Caco-2 (cell line): ENCODE measurements at regions not wholly inside any gene's neighbourhood (a gene's known extent, or its start where the extent isn't known, plus 50 kb on each side); places are given as distances from the start of the nearest gene placed in this dataset.

Experiments used
- BruUV-seq: library from RNA; stranded (reverse); fragments of 400-500 nt; replicated peaks from 2 replicates; lab custom pipeline; 2021; lab: Mats Ljungman, UMichigan
- CTCF ChIA-PET: fragments of 300-600 bp; sonication (Branson Sonifier 250); formaldehyde crosslinking; loops from one replicate; lab custom pipeline; 2022; ENCODE audit warnings: antibody characterized with exemption; lab: Charles Lee
- POLR2A ChIA-PET: fragments of 300-600 bp; sonication (Branson Sonifier 250); formaldehyde crosslinking; loops from one replicate; lab custom pipeline; 2022; ENCODE audit warnings: antibody characterized with exemption; lab: Charles Lee
- DNase-seq, 2 experiments: peaks; one replicate each; pipeline versions ENCODE4 v3.0.0 to v3.0.0-alpha.2; 2020 to 2022
- H3K27me3 ChIP-seq: replicated peaks from 2 replicates; pipeline ENCODE4 v1.6.0; 2011; ENCODE audit warnings: low read length; ENCODE audit not compliant: control insufficient read depth, insufficient read depth
- H3K36me3 ChIP-seq: 2 replicates; pipeline ENCODE4 v1.5.1; 2011; ENCODE audit warnings: low read length; ENCODE audit not compliant: control insufficient read depth, insufficient read depth
- H3K4me1 ChIP-seq: fragments of 250-450 bp; sonication (Bioruptor Pico); 2 replicates; pipeline ENCODE4 v1.5.1; 2020; ENCODE audit warnings: mild to moderate bottlenecking
- H3K4me3 ChIP-seq: 2 replicates; pipeline ENCODE4 v1.5.1; 2011; ENCODE audit warnings: low read depth, mild to moderate bottlenecking, control low read depth, low read length
- H3K9me3 ChIP-seq: fragments of 250-450 bp; sonication (Bioruptor Pico); 2 replicates; pipeline ENCODE4 v1.5.1; 2020; ENCODE audit warnings: mild to moderate bottlenecking, moderate library complexity
- H3K27ac Mint-ChIP-seq: one replicate; pipeline ENCODE4 v1.8.0; 2022; ENCODE audit warnings: mixed read lengths; ENCODE audit not compliant: unreplicated experiment
- H3K27me3 Mint-ChIP-seq: one replicate; pipeline ENCODE4 v1.8.0; 2022; ENCODE audit warnings: mixed read lengths; ENCODE audit not compliant: insufficient read depth, unreplicated experiment
- H3K36me3 Mint-ChIP-seq: one replicate; pipeline ENCODE4 v1.8.0; 2022; ENCODE audit warnings: mild to moderate bottlenecking, mixed read lengths; ENCODE audit not compliant: insufficient read depth, unreplicated experiment
- H3K4me1 Mint-ChIP-seq: one replicate; pipeline ENCODE4 v1.8.0; 2022; ENCODE audit warnings: low read depth, mixed read lengths; ENCODE audit not compliant: unreplicated experiment
- H3K4me3 Mint-ChIP-seq: one replicate; pipeline ENCODE4 v1.8.0; 2022; ENCODE audit warnings: mild to moderate bottlenecking, moderate library complexity, mixed read lengths; ENCODE audit not compliant: unreplicated experiment
- H3K9me3 Mint-ChIP-seq: one replicate; pipeline ENCODE4 v1.8.0; 2022; ENCODE audit warnings: mixed read lengths; ENCODE audit not compliant: unreplicated experiment
- CTCF ChIP-seq, 2 experiments: fragments of 200-600 bp in 1 of 2; IDR thresholded peaks; 1 replicate in 1 of 2; 2 replicates in 1 of 2; pipeline versions ENCODE4 v1.5.1 to v1.8.0; 2011 to 2022; ENCODE audit warnings: antibody characterized with exemption in 1 of 2, control low read depth in 1 of 2, inconsistent platforms in 1 of 2, low read depth in 1 of 2, low read length in 1 of 2, mild to moderate bottlenecking in 1 of 2, moderate library complexity in 1 of 2; ENCODE audit not compliant: insufficient read depth in 1 of 2, severe bottlenecking in 1 of 2, unreplicated experiment in 1 of 2
- intact Hi-C: fragments of 100-400 bp; cut with micrococcal nuclease; formaldehyde crosslinking; loops from one replicate; pipeline ENCODE4 v1.10.0; 2022; ENCODE audit not compliant: unreplicated experiment

- ChIA-PET CTCF (no interaction called here), POLR2A (no interaction called here)
- DNase-seq = no peak
- no peaks in the 10 kb centered on the region for H3K9me3 Mint-ChIP-seq
- no TSS peak for BruUV-seq
- Histone ChIP-seq H3K4me1 (no peaks in the 10 kb centered on the region), H3K4me3 (no peak overlapping the region), H3K9me3 (no peaks in the 10 kb centered on the region), H3K27me3 (no peaks in the 10 kb centered on the region), H3K36me3 (no peaks in the 10 kb centered on the region)
- no peak overlapping the region for H3K27ac Mint-ChIP-seq
- peaks cover 13% of the 10 kb centered on the region for H3K27me3 Mint-ChIP-seq
- intact Hi-C loops = no loop called here
- no peaks in the 10 kb centered on the region for H3K4me1 Mint-ChIP-seq
- no peak overlapping the region for H3K4me3 Mint-ChIP-seq
- H3K36me3 Mint-ChIP-seq = no peaks in the 10 kb centered on the region
- TF ChIP-seq CTCF (IDR thresholded peaks at IDR 0.05; ENCODE audit: insufficient read depth in 1 of 2, low read depth in 1 of 2, low read length in 1 of 2, severe bottlenecking in 1 of 2, unreplicated experiment in 1 of 2) = no peak
These were observed 103.7 kb upstream of the ANKRD1 start for GRCh38 chr10:91024541-91024940.

GRCh38 chr10:91032611-91033206 lies 111.8 kb upstream of the ANKRD1 start:
- BruUV-seq = no TSS peak
- H3K36me3 Mint-ChIP-seq = no peaks in the 10 kb centered on the region
- no peaks in the 10 kb centered on the region for H3K36me3 ChIP-seq
- DNase-seq = no peak
- H3K27me3 ChIP-seq = no peaks in the 10 kb centered on the region
- H3K4me3 Mint-ChIP-seq = no peak overlapping the region
- H3K27ac Mint-ChIP-seq = no peak overlapping the region
- no peaks in the 10 kb centered on the region for H3K27me3 Mint-ChIP-seq
- ChIA-PET CTCF (no interaction called here), POLR2A (no interaction called here)
- intact Hi-C loops = no loop called here
- no peak for TF ChIP-seq CTCF (IDR thresholded peaks at IDR 0.05; ENCODE audit: insufficient read depth in 1 of 2, low read depth in 1 of 2, low read length in 1 of 2, severe bottlenecking in 1 of 2, unreplicated experiment in 1 of 2)
- no peaks in the 10 kb centered on the region for H3K9me3 Mint-ChIP-seq
- no peak overlapping the region for H3K4me3 ChIP-seq
- no peaks in the 10 kb centered on the region for H3K9me3 ChIP-seq
- H3K4me1 Mint-ChIP-seq = no peaks in the 10 kb centered on the region
- no peaks in the 10 kb centered on the region for H3K4me1 ChIP-seq

GRCh38 chr10:91033324-91033950 lies 112.5 kb upstream of the ANKRD1 start:
- Mint-ChIP-seq H3K36me3 (no peaks in the 10 kb centered on the region), H3K4me3 (no peak overlapping the region), H3K27me3 (no peaks in the 10 kb centered on the region), H3K4me1 (no peaks in the 10 kb centered on the region), H3K27ac (no peak overlapping the region), H3K9me3 (no peaks in the 10 kb centered on the region)
- Histone ChIP-seq H3K4me3 (no peak overlapping the region), H3K36me3 (no peaks in the 10 kb centered on the region), H3K9me3 (no peaks in the 10 kb centered on the region), H3K4me1 (no peaks in the 10 kb centered on the region), H3K27me3 (no peaks in the 10 kb centered on the region)
- BruUV-seq = no TSS peak
- no peak for TF ChIP-seq CTCF (IDR thresholded peaks at IDR 0.05; ENCODE audit: insufficient read depth in 1 of 2, low read depth in 1 of 2, low read length in 1 of 2, severe bottlenecking in 1 of 2, unreplicated experiment in 1 of 2)
- ChIA-PET CTCF (no interaction called here), POLR2A (no interaction called here)
- intact Hi-C loops = no loop called here
- DNase-seq = no peak
